GM04504 (cell line): ENCODE measurements at regions not wholly inside any gene's neighbourhood (a gene's known extent, or its start where the extent isn't known, plus 50 kb on each side); places are given as distances from the start of the nearest gene placed in this dataset.

Experiments
- DNase-seq: peaks from one replicate; pipeline ENCODE4 v3.0.0-alpha.2; 2012; ENCODE audit warnings: low read depth

GRCh38 chr14:35222872-35223466 is 69.2 kb upstream of the PSMA6 start:
- DNase-seq: no peak

- no peak for DNase-seq
These were observed 68.3 kb upstream of the PSMA6 start for GRCh38 chr14:35223927-35224326.

- DNase-seq: no peak
These were observed 67.6 kb upstream of the PSMA6 start for GRCh38 chr14:35224615-35225014.

- DNase-seq: no peak
These were observed 62.9 kb upstream of the PSMA6 start for GRCh38 chr14:35229084-35229791.

- no peak for DNase-seq
These were observed 62.4 kb upstream of the PSMA6 start for GRCh38 chr14:35229792-35230089.

GRCh38 chr14:35231207-35231760 is 60.9 kb upstream of the PSMA6 start:
- DNase-seq: no peak

- DNase-seq: peak; percentile 33
These were observed 58.0 kb upstream of the PSMA6 start for GRCh38 chr14:35234012-35234805.

GRCh38 chr14:35235840-35236239 is 56.3 kb upstream of the PSMA6 start:
- no peak for DNase-seq

GRCh38 chr14:35236806-35237205 is 55.4 kb upstream of the PSMA6 start:
- no peak for DNase-seq

GRCh38 chr14:35240231-35240630 is 52.0 kb upstream of the PSMA6 start:
- no peak for DNase-seq
